AG04449 (cell line): ENCODE measurements at regions not wholly inside any gene's neighbourhood (a gene's known extent, or its start where the extent isn't known, plus 50 kb on each side); places are given as distances from the start of the nearest gene placed in this dataset.
A peak's percentile ranks its signal among the peaks of the same experiment; 100 is the strongest.

ENCODE experiments used
- CTCF ChIA-PET: fragments of 350-600 bp; formaldehyde crosslinking; extraction: SDS; loops from one replicate; lab custom pipeline; 2021; ENCODE audit warnings: antibody characterized with exemption; lab: Yijun Ruan, JAX
- POLR2A ChIA-PET: fragments of 400-600, 350-600 bp; formaldehyde crosslinking; extraction: SDS; loops from one replicate; lab custom pipeline; 2020; ENCODE audit warnings: antibody characterized with exemption, inconsistent platforms; lab: Yijun Ruan, JAX
- DNase-seq: peaks from one replicate; pipeline ENCODE4 v3.0.0-alpha.2; 2010; ENCODE audit warnings: low read depth, low spot score
- H3K4me3 ChIP-seq: 2 replicates; pipeline ENCODE4 v1.5.1; 2011; ENCODE audit warnings: low read depth, mild to moderate bottlenecking, control low read depth, low read length
- TF ChIP-seq, protein P1 (sequence below): IDR thresholded peaks from one replicate; pipeline ENCODE4 v1.5.1; 2011; ENCODE audit warnings: mild to moderate bottlenecking, moderate library complexity, low read length, control low read depth, inconsistent platforms; ENCODE audit not compliant: insufficient read depth; ENCODE audit errors: missing control alignments

DNA sequence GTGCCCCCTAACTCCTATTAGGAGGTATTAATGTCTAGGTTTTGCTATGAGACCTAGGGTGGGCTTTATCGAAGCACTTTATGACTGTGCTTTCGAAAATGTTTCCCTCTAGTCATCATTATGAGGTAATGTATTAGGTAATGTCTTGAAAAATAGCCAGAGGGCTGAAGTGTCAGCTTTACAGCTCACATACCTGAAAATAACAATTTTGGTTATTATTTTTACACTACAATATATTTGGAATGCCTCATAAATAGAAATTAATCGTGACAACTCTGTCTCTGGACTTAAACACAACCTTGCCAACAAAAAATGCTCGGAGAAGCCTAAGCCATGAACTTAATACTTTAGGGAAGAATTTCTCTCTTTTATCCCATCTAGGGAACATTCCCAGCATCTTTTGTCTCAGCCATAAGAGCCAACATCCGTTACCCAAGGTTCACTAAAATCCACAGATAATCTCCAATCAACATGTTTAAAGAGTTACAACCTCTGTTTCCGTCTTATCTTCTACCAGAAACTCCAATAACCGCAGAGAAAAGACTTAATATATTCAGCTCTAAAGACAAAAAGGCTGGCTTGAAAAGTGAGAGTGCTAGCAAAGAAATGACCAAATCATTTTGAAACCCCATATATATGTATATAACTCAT, 130.9 kb upstream of the RND3 start:
- no peak for DNase-seq
- TF ChIP-seq, protein P1, sequence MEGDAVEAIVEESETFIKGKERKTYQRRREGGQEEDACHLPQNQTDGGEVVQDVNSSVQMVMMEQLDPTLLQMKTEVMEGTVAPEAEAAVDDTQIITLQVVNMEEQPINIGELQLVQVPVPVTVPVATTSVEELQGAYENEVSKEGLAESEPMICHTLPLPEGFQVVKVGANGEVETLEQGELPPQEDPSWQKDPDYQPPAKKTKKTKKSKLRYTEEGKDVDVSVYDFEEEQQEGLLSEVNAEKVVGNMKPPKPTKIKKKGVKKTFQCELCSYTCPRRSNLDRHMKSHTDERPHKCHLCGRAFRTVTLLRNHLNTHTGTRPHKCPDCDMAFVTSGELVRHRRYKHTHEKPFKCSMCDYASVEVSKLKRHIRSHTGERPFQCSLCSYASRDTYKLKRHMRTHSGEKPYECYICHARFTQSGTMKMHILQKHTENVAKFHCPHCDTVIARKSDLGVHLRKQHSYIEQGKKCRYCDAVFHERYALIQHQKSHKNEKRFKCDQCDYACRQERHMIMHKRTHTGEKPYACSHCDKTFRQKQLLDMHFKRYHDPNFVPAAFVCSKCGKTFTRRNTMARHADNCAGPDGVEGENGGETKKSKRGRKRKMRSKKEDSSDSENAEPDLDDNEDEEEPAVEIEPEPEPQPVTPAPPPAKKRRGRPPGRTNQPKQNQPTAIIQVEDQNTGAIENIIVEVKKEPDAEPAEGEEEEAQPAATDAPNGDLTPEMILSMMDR: no peak
- ChIA-PET POLR2A (no interaction called here), CTCF (interaction anchor here (0.7 to 1.3 kb wide), 2 partner anchors 289 to 450 kb away, joined by 3 read pairs; no protein-coding TSS in a partner anchor)
- H3K4me3 ChIP-seq: no peak overlapping the region

DNA sequence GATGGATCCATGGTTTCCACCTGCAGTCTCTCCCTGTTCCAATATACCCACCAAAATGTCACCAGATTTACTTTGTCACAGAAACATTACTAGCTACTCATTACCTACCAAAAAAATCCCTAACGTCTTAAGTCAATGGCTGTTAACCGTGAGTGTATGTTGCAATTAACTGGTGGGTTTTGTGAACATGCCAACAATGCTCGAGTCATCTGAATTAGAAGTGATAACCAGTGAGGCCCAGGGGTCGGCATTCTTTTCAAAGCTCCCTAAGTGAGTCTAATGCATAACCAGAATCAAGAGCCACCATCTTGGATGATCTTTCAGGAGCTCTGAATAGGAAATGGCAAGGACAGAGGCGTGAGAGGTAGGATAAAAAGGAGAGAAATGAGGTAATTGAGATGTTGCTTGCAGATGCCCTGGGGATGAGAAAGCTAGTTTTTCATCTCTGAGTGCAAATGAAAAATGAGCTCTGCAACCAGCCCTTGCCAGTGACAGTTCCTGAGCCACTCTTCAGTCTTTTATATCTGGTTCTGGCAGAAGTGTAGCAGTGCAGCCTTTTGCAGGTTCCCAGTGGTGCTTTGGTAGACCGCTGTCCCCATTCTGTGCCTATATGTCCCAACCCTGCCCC, 130.0 kb upstream of the RND3 start:
- ChIA-PET CTCF (interaction anchor here (0.6 to 1.3 kb wide), 4 partner anchors 14 to 1021 kb away, joined by 3 read pairs; no protein-coding TSS in a partner anchor), POLR2A (no interaction called here)
- TF ChIP-seq, protein P1: no peak
- no peak for DNase-seq
- H3K4me3 ChIP-seq: no peak overlapping the region

DNA sequence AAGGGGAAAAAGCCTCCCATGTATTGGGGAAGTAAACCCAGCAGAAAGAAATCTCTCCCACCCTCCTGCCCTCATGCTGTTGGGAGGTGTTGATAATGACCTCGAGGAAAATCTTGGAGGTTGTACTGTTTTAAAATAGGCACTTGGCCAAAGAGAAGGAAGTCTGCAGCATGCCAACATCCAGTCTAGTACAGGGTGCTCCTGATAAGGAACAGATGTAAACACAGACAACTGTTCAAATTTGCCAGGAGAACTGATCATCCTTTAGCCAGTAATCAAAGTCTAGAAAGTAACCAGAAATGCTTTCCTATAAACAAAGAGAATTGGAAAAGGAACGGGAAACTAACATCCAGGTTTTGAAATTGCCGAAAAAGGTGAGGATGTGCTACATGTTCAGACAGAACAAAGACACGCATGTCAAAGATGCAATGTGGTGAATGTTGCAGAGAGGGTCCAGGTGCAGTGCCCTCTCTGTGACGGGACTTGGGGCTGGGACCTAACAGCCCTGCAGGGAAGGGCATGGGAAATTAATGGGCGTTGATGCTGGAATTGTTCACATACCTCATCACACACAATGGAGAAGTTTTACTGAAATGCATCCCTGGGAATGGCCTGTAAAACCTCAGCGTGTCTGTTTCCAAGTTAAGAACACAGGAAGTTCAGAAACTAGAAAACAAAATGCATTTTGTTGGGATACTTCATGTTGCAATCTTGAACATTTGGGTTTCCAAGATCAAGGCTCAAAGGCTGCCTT, 125.7 kb upstream of the RND3 start:
- CTCF ChIA-PET: interaction anchor here (1.3 kb wide), 1 partner anchor 124 kb away, joined by 4 read pairs; no protein-coding TSS in a partner anchor
- no peak overlapping the region for H3K4me3 ChIP-seq
- TF ChIP-seq, protein P1: no peak
- POLR2A ChIA-PET: no interaction called here
- no peak for DNase-seq

DNA sequence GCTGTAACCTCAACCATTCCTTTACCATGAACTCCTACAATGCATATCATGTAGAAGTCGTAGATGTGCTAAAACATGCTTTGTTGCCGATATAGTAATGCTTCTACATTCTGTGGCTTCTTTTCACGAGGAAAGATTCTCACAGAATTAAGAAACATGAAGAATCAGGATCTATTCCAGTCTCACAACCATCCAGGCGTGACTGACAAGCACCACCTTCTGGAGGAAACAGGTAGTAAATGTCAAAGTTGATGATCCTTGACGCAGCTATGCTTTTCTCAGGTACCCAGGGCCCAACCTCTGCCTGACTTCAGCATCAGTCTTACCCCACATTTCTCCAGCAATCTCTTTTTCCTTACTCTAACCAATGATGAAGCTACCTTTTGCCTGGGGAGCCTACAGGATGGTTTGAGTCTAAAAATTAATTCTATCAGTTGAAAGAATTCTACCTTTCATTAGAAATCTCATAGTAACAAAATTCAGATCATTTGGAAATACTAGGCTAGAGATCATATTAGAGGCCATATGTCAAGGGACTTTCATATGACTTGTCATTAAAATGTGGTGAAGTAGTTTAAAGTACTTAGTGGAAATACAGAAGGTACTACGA, 123.3 kb upstream of the RND3 start:
- POLR2A ChIA-PET: interaction anchor here (1.1 kb wide), 1 partner anchor 126 kb away, joined by 4 read pairs; no protein-coding TSS in a partner anchor
- CTCF ChIA-PET: interaction anchor here (0.6 to 3.2 kb wide), 13 partner anchors 9 to 1016 kb away, joined by 3 to 18 read pairs (median 4); no protein-coding TSS in a partner anchor
- no peak for DNase-seq
- TF ChIP-seq, protein P1: peak; percentile 54
- H3K4me3 ChIP-seq: no peak overlapping the region

DNA sequence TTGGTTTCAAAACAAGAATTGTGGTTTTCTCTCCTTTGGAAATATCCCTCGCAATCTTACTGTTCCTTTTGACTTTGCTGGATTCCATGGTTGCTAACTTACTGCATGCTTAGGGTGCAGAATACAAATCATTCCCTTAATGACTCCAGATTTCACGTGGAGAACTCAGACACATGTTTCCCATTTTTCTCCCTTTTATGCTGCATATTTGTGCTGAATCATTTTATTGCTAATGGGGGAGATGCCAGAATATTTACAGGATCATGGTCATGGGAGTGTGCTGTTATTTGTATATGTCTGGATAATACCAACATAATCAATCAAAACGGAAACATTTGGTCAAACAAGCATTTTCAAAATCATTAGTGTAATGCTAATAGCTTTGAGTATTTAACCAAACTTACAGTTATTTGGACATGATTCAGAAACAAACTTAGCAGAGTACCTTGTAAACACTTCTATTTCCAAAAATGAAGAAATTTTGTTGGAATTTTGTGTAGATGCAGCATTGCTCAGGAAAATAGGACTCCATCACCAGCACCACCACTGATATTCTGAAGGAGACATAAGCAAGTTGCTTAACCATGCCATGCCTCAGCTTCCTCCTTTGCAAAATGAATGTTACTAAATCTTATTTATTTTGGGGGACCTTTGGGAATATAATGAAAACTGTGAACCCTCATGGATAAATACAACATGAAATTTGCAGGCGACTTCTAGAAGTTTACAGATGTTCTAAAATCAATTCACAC, 122.5 kb upstream of the RND3 start:
- ChIA-PET CTCF (interaction anchor here (0.8 to 3.2 kb wide), 12 partner anchors 10 to 1015 kb away, joined by 3 to 18 read pairs (median 4); no protein-coding TSS in a partner anchor), POLR2A (interaction anchor here (1.1 kb wide), 1 partner anchor 125 kb away, joined by 4 read pairs; no protein-coding TSS in a partner anchor)
- no peak overlapping the region for H3K4me3 ChIP-seq
- peak; percentile 89 for DNase-seq
- TF ChIP-seq, protein P1: no peak
